ENCODE measurements at regions not wholly inside any gene's neighbourhood (a gene's known extent, or its start where the extent isn't known, plus 50 kb on each side); places are given as distances from the start of the nearest gene placed in this dataset.
"Not testable (repeated sequence)": the region's sequence is repeated elsewhere in the genome, so short reads cannot be mapped to it uniquely, and the experiment has no call there.

GRCh38 chr12:90226211-90226610, 517.6 kb upstream of the ATP2B1 start:
- TF ChIP-seq Cebpa-rat (IDR thresholded peaks at IDR 0.05): no peak
- no peaks in the 10 kb centered on the region for H3K9me3 ChIP-seq (replicated peaks in 1 of 11)
- no peaks in the 10 kb centered on the region for H3K4me1 ChIP-seq
- H3K9ac ChIP-seq: no peak overlapping the region
- no peaks in the 10 kb centered on the region for H3K36me3 ChIP-seq
- H3K4me3 ChIP-seq: no peak overlapping the region
- H3K4me2 ChIP-seq: no peak overlapping the region
- H4K20me1 ChIP-seq: no peaks in the 10 kb centered on the region
- no peak overlapping the region for H3K27ac ChIP-seq
- no peaks in the 10 kb centered on the region for H3K27me3 ChIP-seq

GRCh38 chr12:90216815-90217214, 508.2 kb upstream of the ATP2B1 start:
- Histone ChIP-seq H3K4me2 (peak overlapping the region; percentile 3 to 66 (median 38); a peak in 18 of 22 replicates), H3K4me1 (peaks cover 6 to 13% (median 9%) of the 10 kb centered on the region in 10 experiments; a peak in 19 of 20 replicates), H4K20me1 (no peaks in the 10 kb centered on the region), H3K9ac (peak overlapping the region in 2 of 11 experiments; percentile 39 to 64; a peak in 3 of 22 replicates), H3K27ac (peak overlapping the region in 5 of 11 experiments; percentile 17 to 81 (median 54); a peak in 9 of 22 replicates), H3K27me3 (no peaks in the 10 kb centered on the region), H3K36me3 (no peaks in the 10 kb centered on the region), H3K9me3 (replicated peaks in 1 of 11) (no peaks in the 10 kb centered on the region), H3K4me3 (no peak overlapping the region)
- no peak for TF ChIP-seq Cebpa-rat (IDR thresholded peaks at IDR 0.05)

- Histone ChIP-seq H3K4me3 (no peak overlapping the region), H3K4me2 (peak overlapping the region in 4 of 11 experiments; percentile 38 to 66 (median 51); a peak in 6 of 22 replicates), H3K27me3 (no peaks in the 10 kb centered on the region), H3K4me1 (peaks cover 6 to 13% (median 9%) of the 10 kb centered on the region in 10 experiments; a peak in 19 of 20 replicates), H3K9ac (peak overlapping the region in 2 of 11 experiments; percentile 39 to 64; a peak in 1 of 22 replicates), H3K9me3 (replicated peaks in 1 of 11) (no peaks in the 10 kb centered on the region), H3K27ac (peak overlapping the region in 6 of 11 experiments; percentile 12 to 81 (median 50); a peak in 8 of 22 replicates), H3K36me3 (no peaks in the 10 kb centered on the region), H4K20me1 (no peaks in the 10 kb centered on the region)
- no peak for TF ChIP-seq Cebpa-rat (IDR thresholded peaks at IDR 0.05)
Measured at GRCh38 chr12:90216020-90216552, 507.4 kb upstream of the ATP2B1 start.

GRCh38 chr12:90211017-90211416, 502.4 kb upstream of the ATP2B1 start:
- Histone ChIP-seq H3K36me3 (no peaks in the 10 kb centered on the region), H3K4me1 (peaks cover 0 to under 1% (median 0%) of the 10 kb centered on the region in 10 experiments; a peak in 1 of 20 replicates), H3K27ac (no peak overlapping the region), H3K27me3 (no peaks in the 10 kb centered on the region), H3K9me3 (replicated peaks in 1 of 11) (peaks cover 16 to 26% (median 21%) of the 10 kb centered on the region in 11 experiments), H4K20me1 (no peaks in the 10 kb centered on the region), H3K9ac (no peak overlapping the region), H3K4me3 (no peak overlapping the region), H3K4me2 (no peak overlapping the region)
- no peak for TF ChIP-seq Cebpa-rat (IDR thresholded peaks at IDR 0.05)

- no peak overlapping the region for H3K4me2 ChIP-seq
- H3K9me3 ChIP-seq (replicated peaks in 1 of 11): peaks cover 16 to 26% (median 21%) of the 10 kb centered on the region in 11 experiments
- no peaks in the 10 kb centered on the region for H4K20me1 ChIP-seq
- no peak for TF ChIP-seq Cebpa-rat (IDR thresholded peaks at IDR 0.05)
- H3K4me1 ChIP-seq: no peaks in the 10 kb centered on the region
- no peak overlapping the region for H3K9ac ChIP-seq
- H3K27ac ChIP-seq: no peak overlapping the region
- H3K27me3 ChIP-seq: no peaks in the 10 kb centered on the region
- H3K36me3 ChIP-seq: no peaks in the 10 kb centered on the region
- no peak overlapping the region for H3K4me3 ChIP-seq
Measured at GRCh38 chr12:90209029-90209428, 500.4 kb upstream of the ATP2B1 start.

GRCh38 chr12:90208379-90208778, 499.7 kb upstream of the ATP2B1 start:
- not testable (repeated sequence) for H3K9ac ChIP-seq, H3K4me3 ChIP-seq, H3K36me3 ChIP-seq, H3K4me2 ChIP-seq, H3K27me3 ChIP-seq, H3K27ac ChIP-seq, H3K4me1 ChIP-seq, H4K20me1 ChIP-seq
- H3K9me3 ChIP-seq (replicated peaks in 1 of 11): peaks cover 16 to 26% (median 21%) of the 10 kb centered on the region in 11 experiments

- Histone ChIP-seq H3K36me3 (no peaks in the 10 kb centered on the region), H3K9me3 (replicated peaks in 1 of 11) (peaks cover 16 to 26% (median 21%) of the 10 kb centered on the region in 11 experiments), H3K4me3 (no peak overlapping the region), H3K9ac (no peak overlapping the region), H3K4me2 (no peak overlapping the region), H3K27ac (no peak overlapping the region), H3K4me1 (no peaks in the 10 kb centered on the region), H4K20me1 (no peaks in the 10 kb centered on the region), H3K27me3 (no peaks in the 10 kb centered on the region)
- TF ChIP-seq Cebpa-rat (IDR thresholded peaks at IDR 0.05): no peak
Measured at GRCh38 chr12:90207799-90208198, 499.2 kb upstream of the ATP2B1 start.

- peaks cover 16 to 22% (median 18%) of the 10 kb centered on the region in 11 experiments for H3K9me3 ChIP-seq (replicated peaks in 1 of 11)
- H3K27ac ChIP-seq: no peak overlapping the region
- H3K27me3 ChIP-seq: no peaks in the 10 kb centered on the region
- H3K4me2 ChIP-seq: no peak overlapping the region
- H3K4me1 ChIP-seq: no peaks in the 10 kb centered on the region; a peak in 1 of 20 replicates
- no peaks in the 10 kb centered on the region for H4K20me1 ChIP-seq
- no peak overlapping the region for H3K4me3 ChIP-seq
- H3K9ac ChIP-seq: no peak overlapping the region
- no peak for TF ChIP-seq Cebpa-rat (IDR thresholded peaks at IDR 0.05)
- no peaks in the 10 kb centered on the region for H3K36me3 ChIP-seq
Measured at GRCh38 chr12:90205165-90205564, 496.5 kb upstream of the ATP2B1 start.

GRCh38 chr12:90203556-90203955, 494.9 kb upstream of the ATP2B1 start:
- Histone ChIP-seq H3K4me2 (no peak overlapping the region), H3K9ac (no peak overlapping the region), H3K27ac (no peak overlapping the region), H3K4me1 (peaks cover 0 to 6% (median 0%) of the 10 kb centered on the region in 10 experiments; a peak in 1 of 20 replicates), H3K36me3 (no peaks in the 10 kb centered on the region), H3K4me3 (no peak overlapping the region), H3K9me3 (replicated peaks in 1 of 11) (peaks cover under 1 to 6% (median 2%) of the 10 kb centered on the region in 11 experiments; a peak in 15 of 22 replicates), H3K27me3 (no peaks in the 10 kb centered on the region), H4K20me1 (no peaks in the 10 kb centered on the region)
- no peak for TF ChIP-seq Cebpa-rat (IDR thresholded peaks at IDR 0.05)

- no peak for TF ChIP-seq Cebpa-rat (IDR thresholded peaks at IDR 0.05)
- Histone ChIP-seq H3K4me3 (no peak overlapping the region), H4K20me1 (no peaks in the 10 kb centered on the region), H3K27ac (peak overlapping the region in 1 of 11 experiments; percentile 24; a peak in 1 of 22 replicates), H3K4me2 (no peak overlapping the region), H3K36me3 (no peaks in the 10 kb centered on the region), H3K4me1 (peaks cover 0 to 6% (median 0%) of the 10 kb centered on the region in 10 experiments; a peak in 1 of 20 replicates), H3K9ac (no peak overlapping the region), H3K27me3 (no peaks in the 10 kb centered on the region), H3K9me3 (replicated peaks in 1 of 11) (no peaks in the 10 kb centered on the region)
Measured at GRCh38 chr12:90199006-90199405, 490.4 kb upstream of the ATP2B1 start.

Measured in BLaER1 treated with 17β-estradiol and CSF1 and Interleukin-3, amounts not matched to agents 10 nM and 100 nM (cell line).